Pancreas (tissue), 10 donors: ENCODE measurements at regions not wholly inside any gene's neighbourhood (a gene's known extent, or its start where the extent isn't known, plus 50 kb on each side); places are given as distances from the start of the nearest gene placed in this dataset.

Experiments
- ATAC-seq, 4 donors: fragments of 200-7000 bp; cut with Tn5 transposase; one replicate each; pipeline versions ENCODE4 v1.8.0 to v1.9.1; 2020; ENCODE audit warnings: mild to moderate bottlenecking in 4 of 4, moderate library complexity in 4 of 4
- DNase-seq, 6 donors: peaks; one replicate each; pipeline ENCODE4 v3.0.0-alpha.2; 2020
- FAIRE-seq: peaks from 2 replicates; lab custom pipeline; 2012; peaks lifted over from hg19 to GRCh38; lab: Jason Lieb, UNC
- H3K27ac ChIP-seq, 4 donors: fragments of 200-600 bp; sonication (generic); 1 replicate in 3 of 4; 2 replicates in 1 of 4; pipeline versions ENCODE4 v1.5.0 to v1.8.0; 2020
- H3K27me3 ChIP-seq, 4 donors: fragments of 200-600 bp; one replicate each; pipeline ENCODE4 v1.8.0; 2021
- H3K36me3 ChIP-seq, 3 donors: fragments of 200-600 bp; sonication (generic) in 1 of 3; one replicate each; pipeline versions ENCODE4 v1.5.0 to v1.8.0; 2020 to 2021
- H3K4me1 ChIP-seq, 3 donors: fragments of 200-600 bp; one replicate each; pipeline ENCODE4 v1.8.0; 2021
- H3K4me3 ChIP-seq, 4 donors: fragments of 200-600 bp; sonication (generic) in 2 of 4; one replicate each; pipeline versions ENCODE4 v1.5.0 to v1.8.0; 2020 to 2021
- H3K9me3 ChIP-seq, 4 donors: fragments of 200-600 bp; one replicate each; pipeline ENCODE4 v1.8.0; 2021
- WGBS, 2 donors: extraction: QIAGEN DNeasy Blood & Tissue Kit; methylation state at CpG; one replicate each; pipeline ENCODE4 v1.1.7; 2013; 5-methylcytosine and 5-hydroxymethylcytosine counted together
- intact Hi-C, 3 donors: fragments of 100-400 bp; cut with DNase I; formaldehyde crosslinking; loops; one replicate each; pipeline versions ENCODE4 v1.11.1 to v1.14.2; 2022
- TF ChIP-seq, protein P1 (sequence below), 4 donors: fragments of 200-600 bp; sonication (generic) in 3 of 4; IDR thresholded peaks; one replicate each; pipeline versions ENCODE4 v1.5.0 to v1.8.0; 2021; ENCODE audit warnings: antibody characterized with exemption in 4 of 4
- donor health status: healthy with polysubstance abuse.
- donor health status: DM: no; HTN: no; CAD: no; lungs with moderate emphysema.
- donor health status: DM: no; HTN: no; CAD: no.
- donor health status: control.
- donor health status: control.
- donor health status: Bipolar disorder and iron deficiency.
- donor health status: DM: yes; HTN: yes; CAD: no.
- donor health status: DM: no; HTN: no; CAD: no.
- donor health status: DM: no; HTN: no; CAD: no.
- donor health status: DM: yes; HTN: yes; CAD: no.

DNA sequence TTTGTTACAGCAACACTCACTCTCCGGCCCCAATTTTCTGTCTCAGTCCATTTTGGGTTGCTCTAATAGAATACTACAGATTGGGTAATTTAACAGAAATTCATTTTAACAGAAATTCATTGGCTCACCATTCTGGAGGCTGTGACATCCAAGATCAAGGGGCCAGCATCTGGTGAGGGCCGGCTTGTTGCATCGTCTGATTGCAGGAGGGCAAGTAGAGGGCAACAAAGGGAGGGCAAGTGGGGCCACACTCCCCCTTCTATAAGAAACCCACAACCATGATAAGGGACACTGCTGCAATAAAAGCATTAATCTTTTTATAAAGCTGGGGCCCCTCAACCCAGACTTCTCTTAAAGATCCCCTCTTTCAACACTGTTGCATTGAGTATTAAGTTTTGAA lies 260.1 kb upstream of the TMPRSS15 start:
- Histone ChIP-seq H3K4me3 (no peak overlapping the region), H3K27me3 (no peaks in the 10 kb centered on the region), H3K27ac (no peak overlapping the region), H3K4me1 (no peaks in the 10 kb centered on the region), H3K9me3 (no peaks in the 10 kb centered on the region), H3K36me3 (no peaks in the 10 kb centered on the region)
- ATAC-seq (no peak), FAIRE-seq (no peak), DNase-seq (no peak)
- WGBS, 2 donors = 44 to 73% methylated on average over 3 of the region's 3 CpGs
- intact Hi-C loops = no loop called here
- TF ChIP-seq, protein P1, sequence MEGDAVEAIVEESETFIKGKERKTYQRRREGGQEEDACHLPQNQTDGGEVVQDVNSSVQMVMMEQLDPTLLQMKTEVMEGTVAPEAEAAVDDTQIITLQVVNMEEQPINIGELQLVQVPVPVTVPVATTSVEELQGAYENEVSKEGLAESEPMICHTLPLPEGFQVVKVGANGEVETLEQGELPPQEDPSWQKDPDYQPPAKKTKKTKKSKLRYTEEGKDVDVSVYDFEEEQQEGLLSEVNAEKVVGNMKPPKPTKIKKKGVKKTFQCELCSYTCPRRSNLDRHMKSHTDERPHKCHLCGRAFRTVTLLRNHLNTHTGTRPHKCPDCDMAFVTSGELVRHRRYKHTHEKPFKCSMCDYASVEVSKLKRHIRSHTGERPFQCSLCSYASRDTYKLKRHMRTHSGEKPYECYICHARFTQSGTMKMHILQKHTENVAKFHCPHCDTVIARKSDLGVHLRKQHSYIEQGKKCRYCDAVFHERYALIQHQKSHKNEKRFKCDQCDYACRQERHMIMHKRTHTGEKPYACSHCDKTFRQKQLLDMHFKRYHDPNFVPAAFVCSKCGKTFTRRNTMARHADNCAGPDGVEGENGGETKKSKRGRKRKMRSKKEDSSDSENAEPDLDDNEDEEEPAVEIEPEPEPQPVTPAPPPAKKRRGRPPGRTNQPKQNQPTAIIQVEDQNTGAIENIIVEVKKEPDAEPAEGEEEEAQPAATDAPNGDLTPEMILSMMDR (IDR thresholded peaks at IDR 0.05) = no peak

DNA sequence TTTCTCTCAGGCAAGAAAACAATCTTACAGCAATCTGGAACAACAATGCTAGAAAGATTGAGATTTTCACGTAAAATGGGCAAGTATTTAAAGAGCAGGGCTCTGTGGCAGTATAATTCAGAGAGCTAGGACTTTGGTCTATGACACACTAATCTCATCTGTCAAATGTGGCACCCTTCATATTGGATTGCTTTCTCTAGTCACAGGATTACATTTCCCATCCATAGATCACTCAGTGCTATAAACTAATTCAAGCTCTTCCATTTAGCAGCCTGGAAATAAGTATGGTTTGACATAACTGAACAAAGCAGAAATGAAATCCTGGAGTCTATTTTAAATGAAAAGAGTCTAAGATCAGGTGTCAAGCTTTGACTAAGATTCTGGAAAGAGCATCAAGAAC lies 263.1 kb upstream of the TMPRSS15 start:
- H3K9me3 ChIP-seq = no peaks in the 10 kb centered on the region
- H3K4me1 ChIP-seq = no peaks in the 10 kb centered on the region
- WGBS, 2 donors = 59 to 71% methylated on average over 1 of the region's 1 CpG
- H3K27me3 ChIP-seq = no peaks in the 10 kb centered on the region
- no peaks in the 10 kb centered on the region for H3K36me3 ChIP-seq
- TF ChIP-seq, protein P1 (IDR thresholded peaks at IDR 0.05) = no peak
- no peak overlapping the region for H3K4me3 ChIP-seq
- no peak for ATAC-seq
- no peak for DNase-seq
- intact Hi-C loops = no loop called here
- H3K27ac ChIP-seq = no peak overlapping the region
- FAIRE-seq = no peak

DNA sequence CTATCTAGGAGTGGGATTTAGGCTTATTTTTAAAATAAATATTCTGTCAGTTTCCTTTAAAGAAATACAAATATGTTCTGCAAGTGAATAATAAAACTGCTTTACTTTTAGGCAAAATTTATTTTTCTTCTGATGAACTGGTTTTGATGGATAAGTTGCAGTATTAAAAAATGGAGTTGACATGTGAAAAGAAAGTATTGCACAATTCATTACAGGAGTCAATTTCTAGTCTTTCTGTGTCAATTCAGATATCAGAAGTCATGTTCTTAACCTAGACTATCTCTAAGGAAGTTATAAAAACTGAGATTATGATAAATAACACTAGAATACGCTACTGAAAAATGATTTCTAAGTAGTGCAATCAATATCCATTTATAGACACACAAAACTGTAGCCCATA lies 270.2 kb upstream of the TMPRSS15 start:
- H3K27me3 ChIP-seq = no peaks in the 10 kb centered on the region
- no peaks in the 10 kb centered on the region for H3K36me3 ChIP-seq
- FAIRE-seq (no peak), DNase-seq (no peak), ATAC-seq (no peak)
- WGBS, 2 donors = 39 to 56% methylated on average over 1 of the region's 1 CpG
- TF ChIP-seq, protein P1 (IDR thresholded peaks at IDR 0.05) = no peak
- H3K27ac ChIP-seq = no peak overlapping the region
- H3K4me3 ChIP-seq = no peak overlapping the region
- H3K4me1 ChIP-seq = no peaks in the 10 kb centered on the region
- intact Hi-C loops = no loop called here
- H3K9me3 ChIP-seq = no peaks in the 10 kb centered on the region

DNA sequence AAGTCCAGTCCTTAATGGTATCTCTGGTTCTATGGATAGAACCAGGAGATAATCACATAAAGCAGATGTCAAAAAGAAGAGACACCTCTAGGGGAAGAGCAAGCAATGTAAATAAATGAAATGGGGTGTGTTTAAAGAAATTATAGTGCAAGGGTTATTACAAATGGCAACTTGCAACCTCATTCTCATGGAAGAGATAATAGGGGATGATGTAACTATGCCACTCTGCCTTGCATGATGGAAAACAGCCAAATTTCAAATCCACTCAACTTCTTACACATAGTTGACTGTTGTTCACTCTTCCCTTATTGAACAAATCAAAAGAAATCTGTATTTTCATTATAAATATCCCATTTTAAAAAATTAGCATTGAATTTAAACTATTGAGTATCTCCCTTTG lies 274.0 kb upstream of the TMPRSS15 start:
- TF ChIP-seq, protein P1 (IDR thresholded peaks at IDR 0.05) = no peak
- Histone ChIP-seq H3K36me3 (no peaks in the 10 kb centered on the region), H3K4me1 (no peaks in the 10 kb centered on the region), H3K27me3 (no peaks in the 10 kb centered on the region), H3K9me3 (no peaks in the 10 kb centered on the region), H3K27ac (no peak overlapping the region), H3K4me3 (no peak overlapping the region)
- DNase-seq = no peak
- intact Hi-C loops = no loop called here
- no peak for ATAC-seq
- FAIRE-seq = no peak

DNA sequence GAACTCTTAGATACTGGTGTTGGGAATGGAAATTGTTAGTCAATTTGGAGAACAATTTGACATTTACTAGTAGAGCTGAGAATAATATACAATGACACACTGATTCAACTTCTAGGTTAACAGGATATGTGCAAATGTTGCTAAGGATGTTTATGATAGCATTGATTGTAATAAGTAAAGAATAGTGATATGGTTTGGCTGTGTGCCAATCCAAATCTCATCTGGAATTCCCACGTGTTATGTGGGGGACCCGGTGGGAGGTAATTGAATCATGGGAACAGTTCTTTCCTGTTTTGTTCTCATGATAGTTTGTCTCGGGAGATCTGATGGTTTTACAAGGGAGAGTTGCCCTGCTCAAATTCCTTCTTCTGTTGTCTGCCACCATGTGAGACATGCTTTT lies 302.4 kb upstream of the TMPRSS15 start:
- H3K4me1 ChIP-seq = no peaks in the 10 kb centered on the region
- DNase-seq (no peak), FAIRE-seq (no peak), ATAC-seq (no peak)
- TF ChIP-seq, protein P1 (IDR thresholded peaks at IDR 0.05) = no peak
- H3K4me3 ChIP-seq = no peak overlapping the region
- H3K36me3 ChIP-seq = no peaks in the 10 kb centered on the region
- H3K27ac ChIP-seq = no peak overlapping the region
- H3K27me3 ChIP-seq = no peaks in the 10 kb centered on the region
- intact Hi-C loops = no loop called here
- WGBS, 2 donors = 22 to 26% methylated on average over 3 of the region's 3 CpGs
- H3K9me3 ChIP-seq = no peaks in the 10 kb centered on the region
